ENCODE measurements at regions not wholly inside any gene's neighbourhood (a gene's known extent, or its start where the extent isn't known, plus 50 kb on each side); places are given as distances from the start of the nearest gene placed in this dataset.

DNA sequence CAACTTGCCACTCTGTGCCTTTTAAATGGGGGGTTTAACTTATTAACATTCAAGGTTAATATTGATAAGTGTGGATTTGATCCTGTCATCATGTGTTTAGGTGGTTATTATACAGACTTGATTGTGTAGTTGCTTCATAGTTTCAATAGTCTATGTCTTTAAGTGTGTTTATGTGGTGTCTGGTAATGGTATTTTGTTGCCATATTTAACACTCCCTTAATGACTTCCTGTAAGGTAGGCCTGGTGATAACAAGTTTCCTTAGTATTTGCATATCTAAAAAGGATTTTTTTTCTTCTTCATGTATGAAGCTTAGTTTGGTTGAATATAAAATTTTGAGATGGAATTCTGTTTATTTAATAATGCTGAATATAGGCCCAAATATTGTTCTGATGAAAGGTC, 506.0 kb upstream of the ZNF462 start:
- TF ChIP-seq, protein P1, sequence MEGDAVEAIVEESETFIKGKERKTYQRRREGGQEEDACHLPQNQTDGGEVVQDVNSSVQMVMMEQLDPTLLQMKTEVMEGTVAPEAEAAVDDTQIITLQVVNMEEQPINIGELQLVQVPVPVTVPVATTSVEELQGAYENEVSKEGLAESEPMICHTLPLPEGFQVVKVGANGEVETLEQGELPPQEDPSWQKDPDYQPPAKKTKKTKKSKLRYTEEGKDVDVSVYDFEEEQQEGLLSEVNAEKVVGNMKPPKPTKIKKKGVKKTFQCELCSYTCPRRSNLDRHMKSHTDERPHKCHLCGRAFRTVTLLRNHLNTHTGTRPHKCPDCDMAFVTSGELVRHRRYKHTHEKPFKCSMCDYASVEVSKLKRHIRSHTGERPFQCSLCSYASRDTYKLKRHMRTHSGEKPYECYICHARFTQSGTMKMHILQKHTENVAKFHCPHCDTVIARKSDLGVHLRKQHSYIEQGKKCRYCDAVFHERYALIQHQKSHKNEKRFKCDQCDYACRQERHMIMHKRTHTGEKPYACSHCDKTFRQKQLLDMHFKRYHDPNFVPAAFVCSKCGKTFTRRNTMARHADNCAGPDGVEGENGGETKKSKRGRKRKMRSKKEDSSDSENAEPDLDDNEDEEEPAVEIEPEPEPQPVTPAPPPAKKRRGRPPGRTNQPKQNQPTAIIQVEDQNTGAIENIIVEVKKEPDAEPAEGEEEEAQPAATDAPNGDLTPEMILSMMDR (IDR thresholded peaks at IDR 0.05), result no peak
- no peak for TF ChIP-seq POLR2A (IDR thresholded peaks at IDR 0.05)
